Neuron (in vitro differentiated cells): ENCODE measurements at regions not wholly inside any gene's neighbourhood (a gene's known extent, or its start where the extent isn't known, plus 50 kb on each side); places are given as distances from the start of the nearest gene placed in this dataset.

Source experiments
- H2AFZ ChIP-seq: one replicate; pipeline ENCODE4 v1.6.1; 2013; ENCODE audit warnings: low read depth, mild to moderate bottlenecking, inconsistent platforms, low read length, moderate library complexity
- H3K27me3 ChIP-seq: one replicate; pipeline ENCODE4 v1.6.1; 2013; ENCODE audit warnings: low read length; ENCODE audit not compliant: insufficient read depth
- H3K36me3 ChIP-seq: one replicate; pipeline ENCODE4 v1.6.1; 2013; ENCODE audit warnings: low read length; ENCODE audit not compliant: insufficient read depth
- H3K4me1 ChIP-seq: one replicate; pipeline ENCODE4 v1.6.1; 2013; ENCODE audit warnings: low read length; ENCODE audit not compliant: insufficient read depth
- H3K4me3 ChIP-seq: 2 replicates; pipeline ENCODE4 v1.5.1; 2013; ENCODE audit warnings: mild to moderate bottlenecking, low read length, moderate library complexity
- H3K9me3 ChIP-seq: one replicate; pipeline ENCODE4 v1.6.1; 2013; ENCODE audit warnings: low read length

DNA sequence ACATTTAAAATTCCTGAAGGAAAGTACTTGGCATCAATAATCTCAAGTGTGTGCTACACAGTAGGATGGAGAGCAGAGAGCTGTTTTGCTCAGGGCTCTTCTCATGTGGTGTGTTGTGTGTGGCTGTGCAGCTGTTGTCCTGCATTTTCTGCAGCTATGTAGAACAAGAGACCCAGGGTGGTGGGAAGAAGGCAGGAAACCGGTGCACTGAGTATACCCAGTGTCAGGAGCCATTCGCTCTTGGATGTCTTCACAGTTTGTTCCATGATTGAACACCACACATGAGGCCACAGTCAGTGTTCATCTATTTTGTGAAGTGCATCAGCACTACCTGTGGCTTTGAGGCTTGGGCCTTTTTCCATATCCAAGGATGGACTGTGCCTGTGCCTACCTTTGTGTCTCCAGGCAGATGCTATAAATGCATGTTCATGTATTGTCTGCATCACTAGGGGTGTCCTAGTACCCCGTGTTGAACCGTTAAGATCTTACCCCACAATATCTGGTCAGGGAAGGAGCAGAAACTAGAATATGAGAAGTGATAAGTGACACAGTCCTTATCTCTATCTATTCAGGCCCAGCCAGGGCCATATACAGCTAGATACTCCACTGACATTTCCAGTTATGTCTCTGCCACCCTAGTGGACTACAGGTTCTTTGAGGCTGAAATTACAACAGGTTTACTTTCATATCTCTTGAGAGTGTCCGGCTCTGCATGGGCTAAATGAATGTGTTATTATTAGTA is 194.3 kb downstream of the NR2F2 start:
- H2AFZ ChIP-seq = no peak overlapping the region
- H3K36me3 ChIP-seq = no peaks in the 10 kb centered on the region
- H3K4me3 ChIP-seq = no peak overlapping the region
- no peaks in the 10 kb centered on the region for H3K4me1 ChIP-seq
- no peaks in the 10 kb centered on the region for H3K27me3 ChIP-seq
- H3K9me3 ChIP-seq = peaks cover 2% of the 10 kb centered on the region

DNA sequence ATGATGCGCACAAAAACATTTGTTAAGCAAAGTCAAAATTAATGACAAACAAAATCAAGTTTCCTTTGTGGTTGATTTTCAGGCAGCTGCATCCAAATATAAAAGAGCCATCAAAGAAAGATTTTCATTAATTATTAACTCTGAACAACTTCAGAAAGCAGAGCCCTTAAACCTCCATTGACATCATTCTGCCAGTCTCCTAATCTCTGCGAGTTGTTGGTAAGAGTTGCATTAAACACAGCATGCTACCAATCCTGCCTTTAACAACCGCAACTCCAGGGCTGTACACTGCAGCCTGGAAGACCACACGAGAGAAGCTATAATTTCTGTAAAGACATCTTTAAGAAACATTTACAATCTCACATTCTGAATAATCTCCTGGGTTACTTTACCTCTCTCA is 204.6 kb downstream of the NR2F2 start:
- Histone ChIP-seq H3K4me3 (peak overlapping the region; percentile 46), H3K36me3 (no peaks in the 10 kb centered on the region), H3K9me3 (no peaks in the 10 kb centered on the region), H3K4me1 (peaks cover 64% of the 10 kb centered on the region), H2AFZ (no peak overlapping the region), H3K27me3 (no peaks in the 10 kb centered on the region)

DNA sequence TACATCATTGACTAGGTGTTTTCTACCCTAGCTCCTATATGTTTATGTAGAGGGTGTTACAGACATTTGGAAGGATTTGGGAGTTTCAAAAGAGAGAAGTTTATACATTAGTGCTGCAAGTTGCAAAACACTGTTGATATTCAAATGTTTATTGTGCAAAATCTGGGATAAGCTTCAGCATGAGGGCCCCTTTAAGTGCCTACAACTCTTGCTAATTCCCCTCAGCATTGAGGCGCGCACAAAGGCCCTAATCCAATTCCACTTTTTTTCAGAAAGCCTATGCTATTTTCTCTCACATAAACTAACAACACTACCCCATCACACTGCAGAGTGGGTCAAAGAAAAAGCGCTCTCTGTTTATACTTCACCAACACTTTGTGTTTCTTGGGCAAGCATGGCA is 208.0 kb downstream of the NR2F2 start:
- peaks cover 53% of the 10 kb centered on the region for H3K4me1 ChIP-seq

DNA sequence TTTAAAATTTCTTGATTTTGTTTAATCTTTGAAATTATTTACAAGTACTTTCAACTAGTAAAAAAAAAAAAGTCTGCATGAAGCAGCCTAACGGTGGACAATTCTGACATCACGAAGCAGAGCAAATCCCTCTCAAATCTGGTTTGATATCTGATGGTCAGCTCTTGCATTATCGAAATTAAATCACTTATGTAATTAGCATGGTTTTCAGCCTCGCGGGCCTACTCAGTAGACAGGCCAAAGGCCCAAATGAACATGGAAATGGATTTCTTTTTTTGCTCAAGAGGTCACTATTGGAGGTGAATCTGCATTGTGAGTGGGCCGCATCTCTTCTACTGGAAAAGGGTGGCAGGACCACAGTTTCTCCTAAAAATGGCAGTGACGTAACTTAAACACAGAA is 209.8 kb downstream of the NR2F2 start:
- no peak overlapping the region for H3K4me3 ChIP-seq
- no peak overlapping the region for H2AFZ ChIP-seq
- peaks cover 43% of the 10 kb centered on the region for H3K4me1 ChIP-seq
- H3K36me3 ChIP-seq = no peaks in the 10 kb centered on the region
- peaks cover 2% of the 10 kb centered on the region for H3K9me3 ChIP-seq
- H3K27me3 ChIP-seq = no peaks in the 10 kb centered on the region

More for the DNA sequence above, 208.0 kb downstream of the NR2F2 start:
- no peaks in the 10 kb centered on the region for H3K27me3 ChIP-seq
- H2AFZ ChIP-seq = peak overlapping the region; percentile 29
- H3K4me3 ChIP-seq = no peak overlapping the region
- no peaks in the 10 kb centered on the region for H3K36me3 ChIP-seq
- peaks cover 2% of the 10 kb centered on the region for H3K9me3 ChIP-seq

DNA sequence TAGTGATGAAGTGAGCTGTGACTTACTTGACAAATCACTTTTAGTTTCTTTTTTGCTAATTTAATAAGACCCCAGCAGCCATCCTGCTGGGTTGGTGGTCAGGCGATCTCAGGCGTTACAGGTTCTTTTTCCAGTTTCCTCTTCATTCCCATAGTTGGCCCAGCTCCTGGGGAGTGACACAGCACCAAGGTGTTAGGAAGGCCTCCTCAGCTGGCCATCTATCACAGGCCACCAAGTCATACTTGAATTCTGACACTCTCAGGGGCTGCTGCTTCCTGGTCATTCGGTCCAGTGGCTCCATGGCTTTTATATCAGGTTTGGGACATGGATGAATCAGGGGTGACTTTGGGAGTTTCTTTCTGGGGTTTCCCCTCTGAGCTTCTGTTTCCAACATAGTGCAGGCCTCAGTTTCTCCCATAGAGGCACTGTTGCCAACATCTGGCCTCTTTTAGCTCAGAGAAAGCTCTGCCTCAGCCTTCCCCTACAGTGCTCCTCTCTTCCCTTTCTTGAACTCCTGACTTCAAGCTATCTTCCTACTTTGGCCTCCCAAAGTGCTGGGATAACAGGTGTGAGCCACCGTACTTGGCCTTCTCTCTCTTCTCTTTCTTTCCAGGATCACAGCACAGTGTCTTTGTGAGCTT is 211.8 kb downstream of the NR2F2 start:
- Histone ChIP-seq H3K27me3 (no peaks in the 10 kb centered on the region), H3K4me3 (no peak overlapping the region), H3K4me1 (peaks cover 25% of the 10 kb centered on the region)

DNA sequence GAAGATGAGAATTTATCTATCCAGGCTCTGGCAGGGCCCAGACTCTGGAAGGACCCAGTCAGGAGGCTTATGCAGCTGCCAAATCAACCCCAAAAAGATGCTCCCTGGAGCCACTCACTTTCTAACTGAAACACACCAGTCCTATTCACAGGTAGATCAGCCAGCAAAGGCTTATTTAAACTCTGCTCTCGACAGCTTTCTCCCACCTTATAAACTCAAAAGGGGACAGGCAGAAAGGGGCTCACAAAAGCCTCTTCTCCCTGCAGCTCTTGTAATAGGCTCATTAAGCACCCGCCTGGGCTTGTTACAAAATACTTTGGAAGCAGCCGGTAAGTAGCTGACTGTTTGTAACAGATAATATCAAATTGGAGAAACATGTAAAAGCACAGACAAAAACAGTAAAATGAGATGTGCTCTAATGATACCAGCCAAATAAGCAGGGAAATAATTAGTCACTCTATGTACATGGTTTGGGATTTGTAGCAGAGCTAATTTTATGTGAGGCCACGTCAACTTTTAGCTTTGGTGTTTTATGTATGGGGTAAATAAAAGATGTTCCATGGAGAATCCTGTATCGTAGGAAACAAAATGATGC is 213.8 kb downstream of the NR2F2 start:
- Histone ChIP-seq H3K36me3 (no peaks in the 10 kb centered on the region), H3K4me3 (no peak overlapping the region), H3K27me3 (no peaks in the 10 kb centered on the region), H2AFZ (no peak overlapping the region), H3K4me1 (peaks cover 5% of the 10 kb centered on the region), H3K9me3 (peaks cover 2% of the 10 kb centered on the region)

More for the DNA sequence above, 211.8 kb downstream of the NR2F2 start:
- H2AFZ ChIP-seq = no peak overlapping the region
- H3K9me3 ChIP-seq = peaks cover 2% of the 10 kb centered on the region
- H3K36me3 ChIP-seq = no peaks in the 10 kb centered on the region

DNA sequence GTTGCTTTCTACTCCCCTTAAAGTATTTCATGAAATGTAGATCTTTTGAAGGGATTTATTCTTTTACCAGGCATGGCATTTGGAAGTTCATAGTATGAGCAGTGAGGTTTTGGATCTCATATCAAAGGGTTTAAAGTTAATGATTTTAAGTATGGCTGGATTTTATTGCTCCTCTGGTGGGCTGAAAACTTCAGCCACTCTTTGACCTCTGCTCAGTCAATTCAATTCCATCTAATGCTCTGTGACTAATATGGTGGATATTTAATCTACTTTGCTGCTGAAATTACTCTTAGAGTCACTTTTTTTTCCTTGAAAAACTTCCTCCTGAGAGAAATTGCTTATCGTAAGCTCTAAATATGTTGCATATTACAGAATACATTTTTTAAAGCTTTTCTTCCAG is 218.6 kb downstream of the NR2F2 start:
- H3K27me3 ChIP-seq = no peaks in the 10 kb centered on the region
- H3K36me3 ChIP-seq = no peaks in the 10 kb centered on the region
- no peak overlapping the region for H3K4me3 ChIP-seq
- no peak overlapping the region for H2AFZ ChIP-seq
- no peaks in the 10 kb centered on the region for H3K9me3 ChIP-seq
- H3K4me1 ChIP-seq = peaks cover 1% of the 10 kb centered on the region

DNA sequence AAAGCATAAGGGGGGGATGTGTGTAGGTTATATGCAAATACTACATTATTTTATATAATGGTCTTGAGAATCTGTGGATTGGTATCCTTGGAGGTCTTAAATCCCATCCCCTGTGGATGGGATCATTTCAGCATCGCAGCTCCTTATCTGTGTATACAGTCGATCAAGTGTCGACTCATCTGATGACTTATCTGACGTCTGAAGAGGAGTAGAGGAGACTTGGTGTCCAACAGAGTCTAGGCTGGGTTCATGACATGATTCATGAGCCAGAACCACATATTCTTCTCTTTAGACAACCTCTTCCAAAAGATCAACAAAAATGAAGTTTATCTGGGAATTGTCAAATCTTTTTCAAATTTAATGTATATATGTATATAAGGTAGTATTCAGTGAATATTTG is 220.7 kb downstream of the NR2F2 start:
- Histone ChIP-seq H3K4me1 (no peaks in the 10 kb centered on the region), H2AFZ (no peak overlapping the region), H3K36me3 (no peaks in the 10 kb centered on the region), H3K9me3 (no peaks in the 10 kb centered on the region), H3K4me3 (no peak overlapping the region), H3K27me3 (no peaks in the 10 kb centered on the region)

DNA sequence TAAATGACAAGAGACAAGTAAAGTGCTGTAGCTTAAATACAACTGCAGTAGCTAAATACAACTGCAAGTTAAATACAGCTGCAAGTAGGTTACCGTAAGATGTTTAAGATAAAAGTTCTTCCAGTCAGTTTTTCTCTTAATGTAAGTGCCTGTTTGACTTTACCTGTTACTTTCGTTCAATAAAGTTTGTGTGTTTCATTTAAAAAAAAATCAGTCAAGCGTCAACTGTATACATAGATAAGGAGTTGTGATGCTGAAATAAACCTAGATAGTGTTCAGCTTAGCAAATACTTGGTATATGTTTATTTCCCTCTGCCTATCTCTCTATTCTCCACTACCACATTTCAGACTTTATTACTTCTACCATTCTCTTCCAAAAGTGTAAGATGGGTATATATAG is 221.2 kb downstream of the NR2F2 start:
- Histone ChIP-seq H3K9me3 (no peaks in the 10 kb centered on the region), H3K4me1 (no peaks in the 10 kb centered on the region), H2AFZ (no peak overlapping the region), H3K4me3 (no peak overlapping the region), H3K27me3 (no peaks in the 10 kb centered on the region), H3K36me3 (no peaks in the 10 kb centered on the region)

DNA sequence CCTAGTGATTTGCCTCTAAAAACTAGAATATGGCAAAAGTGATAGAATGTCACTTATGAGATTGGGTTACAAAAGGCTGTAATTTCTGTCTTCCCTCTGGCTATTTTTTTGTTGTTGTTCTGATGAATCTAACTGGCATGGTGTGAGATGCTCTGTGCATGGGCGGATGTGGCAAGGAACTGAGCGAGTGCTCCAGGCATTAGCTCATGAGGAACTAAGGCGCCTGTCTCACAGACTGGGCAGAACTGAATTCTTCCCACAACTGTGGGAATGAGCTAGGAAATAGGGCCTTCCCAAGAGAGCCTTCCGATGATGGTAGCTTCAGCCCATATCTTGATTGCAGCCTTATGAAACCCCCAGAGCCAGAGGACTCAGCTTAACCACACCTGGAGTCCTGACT is 222.5 kb downstream of the NR2F2 start:
- no peaks in the 10 kb centered on the region for H3K4me1 ChIP-seq
- H3K27me3 ChIP-seq = no peaks in the 10 kb centered on the region
- H3K36me3 ChIP-seq = no peaks in the 10 kb centered on the region
- H3K9me3 ChIP-seq = no peaks in the 10 kb centered on the region
- no peak overlapping the region for H3K4me3 ChIP-seq
- no peak overlapping the region for H2AFZ ChIP-seq

DNA sequence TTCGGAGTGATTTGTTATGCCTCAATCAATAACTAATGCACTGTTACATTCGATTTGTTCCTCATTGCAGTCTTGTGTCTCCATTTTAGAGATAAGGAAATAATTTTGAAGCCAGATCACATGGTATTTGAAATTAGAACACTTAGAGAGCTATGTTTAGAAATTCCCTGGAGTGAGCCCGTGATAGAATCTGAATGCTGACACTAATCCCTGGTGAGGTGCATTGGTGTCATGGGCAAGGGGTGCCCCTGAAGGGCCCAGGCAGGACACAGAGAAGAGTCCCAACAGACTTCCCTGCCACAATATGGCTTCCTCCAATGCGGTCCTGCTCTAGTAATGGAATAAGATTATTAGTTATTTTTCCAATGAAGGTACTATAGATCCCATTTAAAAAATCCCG is 223.0 kb downstream of the NR2F2 start:
- Histone ChIP-seq H3K4me3 (no peak overlapping the region), H3K4me1 (no peaks in the 10 kb centered on the region), H3K27me3 (no peaks in the 10 kb centered on the region), H3K9me3 (no peaks in the 10 kb centered on the region), H2AFZ (no peak overlapping the region), H3K36me3 (no peaks in the 10 kb centered on the region)

DNA sequence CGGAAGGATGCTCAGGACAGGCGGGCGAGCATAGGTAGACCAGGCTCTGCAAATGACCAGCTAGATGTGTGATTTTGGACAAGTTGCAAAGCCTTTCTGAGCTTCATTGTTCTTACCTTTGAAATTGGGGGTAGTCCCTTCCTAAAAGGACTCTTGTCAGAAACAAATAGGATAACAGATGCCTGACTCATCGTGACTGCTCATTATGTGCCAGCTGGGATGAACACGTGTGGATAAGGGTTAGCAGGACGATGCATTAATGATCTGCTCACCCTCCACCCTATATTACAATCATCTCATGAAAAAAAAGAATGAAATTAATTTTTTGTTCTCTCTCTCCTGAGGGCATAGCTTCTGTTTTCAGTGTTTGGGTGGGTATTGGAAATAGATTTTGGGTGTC is 223.4 kb downstream of the NR2F2 start:
- H3K36me3 ChIP-seq = no peaks in the 10 kb centered on the region
- H2AFZ ChIP-seq = no peak overlapping the region
- no peaks in the 10 kb centered on the region for H3K4me1 ChIP-seq
- no peak overlapping the region for H3K4me3 ChIP-seq
- H3K9me3 ChIP-seq = no peaks in the 10 kb centered on the region
- H3K27me3 ChIP-seq = no peaks in the 10 kb centered on the region

DNA sequence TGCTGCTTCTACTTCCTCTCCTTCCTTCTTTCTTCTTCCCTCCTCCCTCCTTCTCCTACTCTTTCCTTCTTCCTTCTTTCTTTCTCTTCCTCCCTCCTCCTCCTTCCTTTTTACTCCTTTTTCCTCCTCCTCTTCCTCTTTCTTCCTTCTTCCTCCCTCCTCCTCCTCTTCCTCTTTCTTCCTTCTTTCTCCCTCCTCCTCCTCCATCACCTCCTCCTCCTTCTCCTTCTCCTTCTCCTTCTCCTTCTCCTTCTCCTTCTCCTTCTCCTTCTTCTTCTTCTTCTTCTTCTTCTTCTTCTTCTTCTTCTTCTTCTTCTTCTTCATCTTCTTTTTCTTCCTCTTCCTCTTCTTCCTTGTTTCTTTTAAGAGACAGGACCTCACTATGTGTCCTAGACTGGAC is 224.0 kb downstream of the NR2F2 start:
- no peak overlapping the region for H2AFZ ChIP-seq
- no peak overlapping the region for H3K4me3 ChIP-seq
- H3K4me1 ChIP-seq = no peaks in the 10 kb centered on the region
- no peaks in the 10 kb centered on the region for H3K36me3 ChIP-seq
- H3K9me3 ChIP-seq = no peaks in the 10 kb centered on the region
- no peaks in the 10 kb centered on the region for H3K27me3 ChIP-seq
